Stomach smooth muscle (tissue), 2 donors: ENCODE measurements at regions not wholly inside any gene's neighbourhood (a gene's known extent, or its start where the extent isn't known, plus 50 kb on each side); places are given as distances from the start of the nearest gene placed in this dataset.

Source experiments
- H3K27ac ChIP-seq: one replicate; pipeline ENCODE4 v1.7.0; 2013; ENCODE audit warnings: mild to moderate bottlenecking, low read length, inconsistent platforms
- H3K27me3 ChIP-seq, 2 donors: one replicate each; pipeline ENCODE4 v1.7.0; 2013; ENCODE audit warnings: low read length in 2 of 2; ENCODE audit not compliant: insufficient read depth in 2 of 2, control insufficient read depth in 1 of 2
- H3K36me3 ChIP-seq, 2 donors: one replicate each; pipeline ENCODE4 v1.7.0; 2013; ENCODE audit warnings: low read length in 2 of 2; ENCODE audit not compliant: control insufficient read depth in 2 of 2, insufficient read depth in 2 of 2
- H3K4me1 ChIP-seq: one replicate; pipeline ENCODE4 v1.7.0; 2013; ENCODE audit warnings: low read length; ENCODE audit not compliant: control insufficient read depth, insufficient read depth
- H3K4me3 ChIP-seq, 2 donors: one replicate each; pipeline ENCODE4 v1.7.0; 2013; ENCODE audit warnings: low read length in 2 of 2
- H3K9ac ChIP-seq, 2 donors: one replicate each; pipeline ENCODE4 v1.7.0; 2013; ENCODE audit warnings: low read length in 2 of 2, mild to moderate bottlenecking in 1 of 2
- H3K9me3 ChIP-seq, 2 donors: one replicate each; pipeline ENCODE4 v1.7.0; 2013; ENCODE audit warnings: low read length in 2 of 2; ENCODE audit not compliant: control insufficient read depth in 2 of 2
- donor health status: healthy.
- donor health status: Pancreatic carcinoma.

- Histone ChIP-seq H3K9ac (no peak overlapping the region), H3K27me3 (no peaks in the 10 kb centered on the region), H3K9me3 (peaks cover 0 to 8% of the 10 kb centered on the region in 2 donors), H3K4me1 (peaks cover 6% of the 10 kb centered on the region), H3K36me3 (no peaks in the 10 kb centered on the region), H3K27ac (no peak overlapping the region), H3K4me3 (no peak overlapping the region)
These were observed 85.3 kb upstream of the ITGA6 start for GRCh38 chr2:172342078-172342477.

DNA sequence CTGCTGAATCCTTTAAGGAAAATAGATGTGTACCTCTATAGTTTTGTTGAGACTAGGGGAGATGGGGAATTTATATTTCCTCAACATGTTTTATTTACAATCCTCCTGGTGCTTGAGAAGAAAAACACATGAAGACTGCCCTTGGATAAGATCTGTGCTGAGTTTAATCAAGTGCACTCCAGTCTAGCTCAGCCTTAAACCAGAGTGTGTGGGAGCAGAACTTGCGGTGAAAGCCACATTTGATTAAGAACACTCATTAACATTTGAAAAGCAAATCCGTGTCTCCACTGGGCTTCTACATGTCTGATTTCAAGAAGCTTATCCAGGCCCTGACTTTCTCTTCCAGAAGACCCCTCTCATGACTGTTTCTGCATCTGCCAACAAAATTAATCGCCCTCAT, 84.8 kb upstream of the ITGA6 start:
- H3K27me3 ChIP-seq, result no peaks in the 10 kb centered on the region
- H3K4me1 ChIP-seq, result peaks cover 6% of the 10 kb centered on the region
- H3K9me3 ChIP-seq, result peaks cover 0 to 8% of the 10 kb centered on the region in 2 donors
- no peak overlapping the region for H3K4me3 ChIP-seq
- no peaks in the 10 kb centered on the region for H3K36me3 ChIP-seq
- H3K9ac ChIP-seq, result no peak overlapping the region
- H3K27ac ChIP-seq, result no peak overlapping the region

DNA sequence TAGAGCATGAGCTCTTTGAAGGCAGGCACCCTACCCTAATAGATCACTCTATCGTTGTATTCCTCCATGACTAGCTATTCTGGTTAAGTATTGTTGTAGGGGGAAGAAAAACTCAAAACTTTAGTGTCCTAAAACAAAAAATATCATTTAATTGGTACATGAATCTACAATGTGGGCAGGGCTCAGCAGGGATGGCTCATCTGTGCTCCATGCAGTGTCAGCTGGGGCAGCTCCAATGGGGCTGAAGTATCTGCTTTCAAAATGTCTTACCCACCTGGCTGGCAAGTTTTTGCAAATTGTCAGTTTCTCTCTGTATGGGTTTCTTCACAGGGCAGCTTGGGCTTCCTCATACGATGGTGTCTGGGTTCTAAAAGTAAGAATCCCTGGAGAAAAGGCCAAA, 83.2 kb upstream of the ITGA6 start:
- Histone ChIP-seq H3K36me3 (no peaks in the 10 kb centered on the region), H3K27me3 (no peaks in the 10 kb centered on the region), H3K4me3 (no peak overlapping the region), H3K4me1 (peaks cover 6% of the 10 kb centered on the region), H3K9me3 (peaks cover 0 to 8% of the 10 kb centered on the region in 2 donors), H3K27ac (no peak overlapping the region), H3K9ac (no peak overlapping the region)

DNA sequence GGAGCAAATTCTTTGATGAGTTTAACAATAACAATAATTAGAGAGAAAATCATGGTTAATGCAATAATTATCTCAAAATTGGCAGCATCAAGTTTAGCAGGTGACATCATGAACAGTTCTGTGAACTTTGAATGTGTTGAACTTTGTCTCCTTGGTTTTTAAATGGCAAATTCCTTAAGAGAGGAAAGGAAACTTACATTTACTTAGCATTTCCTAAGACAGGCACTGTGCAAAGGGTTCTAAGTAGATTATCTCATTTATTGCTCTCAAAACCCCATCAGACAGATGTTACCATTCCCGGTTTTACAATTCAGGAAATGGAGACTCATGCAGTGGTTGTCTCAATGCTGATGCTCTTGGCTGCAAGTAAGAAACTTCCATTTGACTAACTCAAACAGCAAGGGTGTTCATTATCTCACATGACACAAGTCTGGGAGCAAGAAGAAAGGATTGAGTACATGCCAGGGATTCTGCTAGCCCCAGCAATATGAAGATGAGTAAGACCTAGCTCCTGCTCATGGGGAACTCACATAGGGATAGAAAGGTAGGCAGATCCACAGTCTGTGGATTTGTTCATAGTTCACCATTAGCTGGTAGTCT, 81.3 kb upstream of the ITGA6 start:
- Histone ChIP-seq H3K36me3 (no peaks in the 10 kb centered on the region), H3K9ac (no peak overlapping the region), H3K27ac (no peak overlapping the region), H3K4me3 (no peak overlapping the region), H3K4me1 (peaks cover 1% of the 10 kb centered on the region), H3K27me3 (no peaks in the 10 kb centered on the region), H3K9me3 (peaks cover 0 to 8% of the 10 kb centered on the region in 2 donors)

DNA sequence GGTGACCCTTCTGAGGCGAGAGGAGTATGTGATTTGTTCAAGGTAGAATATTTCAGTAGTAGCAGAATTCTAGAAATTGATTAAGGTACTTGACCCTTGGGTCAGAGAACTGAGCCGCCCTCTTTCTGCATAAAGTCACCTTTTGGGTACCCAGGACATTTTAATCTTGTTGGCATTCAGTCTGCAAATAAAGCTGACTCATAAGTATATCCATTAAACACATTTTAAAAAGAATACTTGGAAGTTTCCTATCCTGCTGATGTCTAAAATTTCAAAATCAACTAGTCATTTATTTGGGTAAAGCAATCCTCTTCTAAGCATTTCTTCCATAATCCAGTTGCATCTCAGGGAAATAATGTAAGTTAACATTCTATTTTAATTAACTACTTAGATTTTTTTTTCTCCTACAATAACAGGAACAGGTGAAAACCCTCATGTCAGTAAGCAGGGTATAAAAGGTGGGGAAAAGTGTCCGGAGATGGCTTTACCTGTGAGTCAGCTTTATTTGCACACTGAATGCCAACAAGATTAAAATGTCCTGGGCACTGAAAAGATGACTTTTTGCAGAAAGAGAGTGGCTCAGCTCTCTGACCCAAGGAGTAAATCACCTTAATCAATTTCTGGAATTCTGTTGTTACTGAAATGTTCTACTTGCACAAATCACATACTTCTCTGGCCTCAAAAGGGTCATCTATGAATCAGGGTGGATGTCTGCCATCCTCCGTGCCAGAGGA, 78.7 kb upstream of the ITGA6 start:
- Histone ChIP-seq H3K27me3 (no peaks in the 10 kb centered on the region), H3K4me3 (no peak overlapping the region), H3K9ac (no peak overlapping the region), H3K36me3 (no peaks in the 10 kb centered on the region), H3K4me1 (peaks cover 2% of the 10 kb centered on the region), H3K27ac (no peak overlapping the region), H3K9me3 (peaks cover 0 to 8% of the 10 kb centered on the region in 2 donors)

- Histone ChIP-seq H3K27me3 (peaks cover 0 to 2% of the 10 kb centered on the region in 2 donors), H3K9ac (no peak overlapping the region), H3K4me3 (no peak overlapping the region), H3K9me3 (no peaks in the 10 kb centered on the region), H3K27ac (no peak overlapping the region), H3K4me1 (peaks cover 2% of the 10 kb centered on the region), H3K36me3 (no peaks in the 10 kb centered on the region)
These were observed 76.4 kb upstream of the ITGA6 start for GRCh38 chr2:172350839-172351479.

DNA sequence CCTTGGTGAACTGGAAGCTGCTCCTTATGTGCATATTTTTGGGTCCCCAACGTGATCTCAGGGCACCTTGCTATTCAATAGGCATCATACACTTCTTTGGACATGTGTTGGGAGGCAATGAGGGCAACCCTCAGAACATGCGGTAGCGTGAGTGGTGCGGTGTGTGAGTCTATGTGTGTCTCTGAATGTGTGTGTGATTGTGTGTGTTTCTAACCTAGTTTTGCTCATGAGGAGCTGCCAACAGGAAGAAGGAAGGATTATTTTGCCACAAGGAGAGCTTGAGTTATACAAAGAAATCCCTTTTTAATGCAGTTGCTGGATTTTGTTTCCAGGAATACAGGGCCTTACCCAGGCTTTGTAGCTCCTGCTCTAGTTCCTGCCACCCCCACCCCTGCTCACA, 75.8 kb upstream of the ITGA6 start:
- H3K36me3 ChIP-seq, result no peaks in the 10 kb centered on the region
- no peak overlapping the region for H3K4me3 ChIP-seq
- H3K4me1 ChIP-seq, result peaks cover 2% of the 10 kb centered on the region
- no peak overlapping the region for H3K27ac ChIP-seq
- H3K9ac ChIP-seq, result no peak overlapping the region
- H3K27me3 ChIP-seq, result peaks cover 0 to 2% of the 10 kb centered on the region in 2 donors
- no peaks in the 10 kb centered on the region for H3K9me3 ChIP-seq

- H3K36me3 ChIP-seq, result no peaks in the 10 kb centered on the region
- peaks cover 5% of the 10 kb centered on the region for H3K4me1 ChIP-seq
- H3K9me3 ChIP-seq, result no peaks in the 10 kb centered on the region
- no peak overlapping the region for H3K4me3 ChIP-seq
- H3K27ac ChIP-seq, result no peak overlapping the region
- no peak overlapping the region for H3K9ac ChIP-seq
- H3K27me3 ChIP-seq, result peaks cover 0 to 2% of the 10 kb centered on the region in 2 donors
These were observed 73.0 kb upstream of the ITGA6 start for GRCh38 chr2:172354347-172354746.

DNA sequence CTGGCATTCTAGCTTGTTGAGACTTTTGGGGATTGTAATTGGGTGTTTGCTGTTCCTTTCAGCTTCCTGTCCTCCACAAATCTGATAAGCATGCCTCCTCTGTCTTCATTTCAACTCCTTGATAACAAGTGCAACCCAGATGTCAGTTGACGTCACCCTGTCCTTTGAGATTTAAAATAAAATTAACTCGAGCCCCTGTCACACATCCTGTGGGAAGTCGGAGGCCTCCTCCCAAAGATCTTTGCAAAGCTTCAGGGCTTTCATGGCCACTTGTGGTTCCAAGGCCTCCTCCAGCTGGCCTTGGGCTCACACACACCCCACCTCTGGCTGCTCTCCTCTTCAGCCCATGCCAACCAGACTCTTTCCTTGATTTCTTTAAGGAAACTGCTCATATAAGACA, 69.9 kb upstream of the ITGA6 start:
- Histone ChIP-seq H3K4me3 (no peak overlapping the region), H3K27ac (no peak overlapping the region), H3K9me3 (no peaks in the 10 kb centered on the region), H3K36me3 (no peaks in the 10 kb centered on the region), H3K27me3 (peaks cover 0 to 2% of the 10 kb centered on the region in 2 donors), H3K9ac (no peak overlapping the region), H3K4me1 (peaks cover 3% of the 10 kb centered on the region)

- H3K27ac ChIP-seq, result no peak overlapping the region
These were observed 68.5 kb upstream of the ITGA6 start for GRCh38 chr2:172358691-172359556.

More at GRCh38 chr2:172358691-172359556, 68.5 kb upstream of the ITGA6 start:
- Histone ChIP-seq H3K4me1 (peaks cover 3% of the 10 kb centered on the region), H3K9me3 (no peaks in the 10 kb centered on the region), H3K27me3 (peaks cover 0 to 2% of the 10 kb centered on the region in 2 donors), H3K9ac (no peak overlapping the region), H3K36me3 (no peaks in the 10 kb centered on the region), H3K4me3 (no peak overlapping the region)
